GM21723 (cell line): ENCODE measurements at regions not wholly inside any gene's neighbourhood (a gene's known extent, or its start where the extent isn't known, plus 50 kb on each side); places are given as distances from the start of the nearest gene placed in this dataset.
"Not testable (repeated sequence)": the region's sequence is repeated elsewhere in the genome, so short reads cannot be mapped to it uniquely, and the experiment has no call there.

Experiments
- ATAC-seq: cut with Tn5 transposase; IDR thresholded peaks from one replicate; pipeline ENCODE4 v1.9.1; 2021; ENCODE audit warnings: mild to moderate bottlenecking, moderate library complexity; ENCODE audit not compliant: unreplicated experiment

DNA sequence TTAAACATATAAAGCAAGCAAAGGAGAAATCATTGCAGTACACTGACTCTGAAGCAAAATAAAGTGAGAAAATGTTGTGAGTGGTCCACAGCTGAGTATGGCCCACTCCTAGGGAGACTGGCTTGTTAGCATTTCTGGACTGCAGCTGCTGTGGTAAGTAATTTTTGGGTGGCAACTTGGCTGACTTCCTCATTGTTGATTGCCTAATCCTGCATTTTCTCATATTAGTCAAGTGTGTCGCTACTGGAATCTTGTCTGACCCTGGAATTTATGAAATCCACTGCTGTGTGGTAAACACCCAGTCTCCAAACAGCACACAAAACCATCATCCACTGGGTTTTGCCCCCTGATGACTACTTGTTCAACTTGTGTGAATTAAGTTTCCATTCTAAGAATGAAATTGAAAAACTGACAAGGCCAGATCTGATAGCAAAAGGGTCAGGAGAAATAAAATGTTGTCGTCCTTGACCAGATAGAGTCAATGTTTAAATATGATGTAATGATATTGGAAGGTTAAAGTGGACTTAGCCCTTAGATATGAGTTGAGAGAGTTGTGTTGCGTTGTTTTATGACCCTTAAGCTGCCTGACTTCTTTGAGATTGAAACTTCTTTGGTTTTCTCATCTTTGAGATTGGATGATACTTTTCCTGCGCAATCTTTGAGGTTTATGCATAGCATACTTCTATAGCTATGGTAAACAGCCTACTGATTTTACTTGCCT is 106.6 kb upstream of the SEC22B start:
- not testable (repeated sequence) for ATAC-seq

DNA sequence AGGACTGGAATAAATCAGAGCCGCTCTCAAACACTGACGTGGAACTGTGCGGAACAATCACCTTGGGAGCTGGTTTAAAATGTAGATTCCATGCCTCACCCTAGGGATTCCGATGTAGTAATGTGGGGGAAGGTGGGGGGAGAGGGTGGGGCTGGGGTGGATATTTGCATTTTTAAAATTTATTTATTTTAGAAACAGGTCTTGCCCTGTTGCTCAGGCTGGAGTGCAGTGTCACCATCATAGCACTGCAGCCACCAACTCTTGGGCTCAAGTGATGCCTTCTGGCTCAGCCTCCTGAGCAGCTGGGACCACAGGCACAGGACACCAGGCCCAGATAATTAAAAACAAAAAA is 101.9 kb upstream of the SEC22B start:
- ATAC-seq, result not testable (repeated sequence)

- not testable (repeated sequence) for ATAC-seq
These were observed 101.3 kb upstream of the SEC22B start for GRCh38 chr1:120277428-120278258.

DNA sequence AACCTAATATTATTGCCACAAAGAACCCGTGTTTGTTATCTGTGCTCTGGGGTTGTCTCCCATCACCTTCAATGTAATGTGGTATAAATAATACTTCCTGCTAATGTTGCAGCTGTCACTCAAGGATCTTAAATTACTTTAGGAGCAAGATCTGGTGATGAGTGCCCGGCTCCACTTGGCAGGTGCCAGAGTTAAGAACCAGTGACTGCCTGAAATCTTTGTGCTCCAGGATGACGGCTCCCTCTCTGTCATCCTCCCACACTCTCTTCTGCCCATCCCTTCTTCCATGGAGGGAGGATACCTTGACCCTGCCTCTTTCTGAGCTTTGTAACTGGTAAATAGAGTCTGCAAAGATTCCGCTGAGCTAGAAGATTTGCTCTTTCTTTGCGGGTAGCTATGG is 100.4 kb upstream of the SEC22B start:
- ATAC-seq, result not testable (repeated sequence)

- ATAC-seq, result not testable (repeated sequence)
These were observed 98.1 kb upstream of the SEC22B start for GRCh38 chr1:120274438-120274837.

DNA sequence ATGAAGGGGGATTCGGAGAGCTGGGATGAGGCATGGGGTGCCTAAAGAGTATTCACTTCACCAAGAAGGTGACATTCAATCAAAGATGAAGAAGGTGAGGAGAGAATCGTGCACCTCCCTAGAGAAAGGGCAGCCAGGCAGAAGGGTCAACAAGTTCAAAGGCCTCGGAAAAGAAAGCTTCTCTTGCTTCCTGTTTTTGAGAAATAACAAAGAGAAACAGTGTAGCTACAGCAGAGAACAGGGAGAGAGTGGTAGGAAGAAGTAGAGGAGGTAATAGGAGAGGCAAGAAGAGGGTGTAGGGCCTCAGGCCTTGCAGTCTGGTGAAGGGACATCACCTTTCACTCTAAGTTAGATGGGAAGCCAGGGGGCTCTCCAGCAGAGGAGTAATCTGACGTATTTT is 97.0 kb upstream of the SEC22B start:
- ATAC-seq, result not testable (repeated sequence)

- ATAC-seq, result not testable (repeated sequence)
These were observed 95.9 kb upstream of the SEC22B start for GRCh38 chr1:120272242-120272641.

- not testable (repeated sequence) for ATAC-seq
These were observed 95.4 kb upstream of the SEC22B start for GRCh38 chr1:120271561-120272221.

DNA sequence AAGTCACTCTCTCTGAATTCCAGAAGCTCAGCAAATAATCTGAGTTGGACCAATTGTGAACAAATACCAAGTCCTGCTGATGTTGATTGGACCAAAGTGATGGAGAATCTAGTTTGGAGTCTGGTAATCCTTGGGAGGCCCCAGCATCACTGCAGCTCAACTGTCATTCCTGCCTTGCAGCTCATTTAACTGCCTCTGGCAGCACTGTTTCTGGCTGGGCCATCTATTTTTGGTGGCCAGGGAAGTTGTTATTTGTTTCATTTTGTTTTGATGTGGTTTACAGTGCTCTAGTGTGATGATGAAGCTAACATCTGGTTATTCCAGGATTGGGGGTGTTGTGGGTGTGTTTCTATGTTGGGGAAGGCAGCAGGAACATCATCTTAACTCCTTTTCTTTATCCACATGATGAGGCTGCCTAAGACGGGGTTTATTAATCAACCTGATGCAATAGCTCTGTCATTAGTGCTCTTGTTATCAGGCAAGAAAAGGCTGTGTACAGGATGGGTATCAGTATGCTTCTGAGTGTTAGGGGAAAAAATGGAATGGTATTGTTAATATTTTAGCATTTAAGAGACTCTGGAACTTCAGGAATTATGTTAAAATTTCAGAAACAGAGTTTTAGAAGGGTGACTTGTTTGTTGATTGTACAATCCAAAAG is 91.7 kb upstream of the SEC22B start:
- ATAC-seq, result not testable (repeated sequence)

- not testable (repeated sequence) for ATAC-seq
These were observed 88.2 kb upstream of the SEC22B start for GRCh38 chr1:120264564-120264963.

- not testable (repeated sequence) for ATAC-seq
These were observed 86.8 kb upstream of the SEC22B start for GRCh38 chr1:120262791-120263751.

- ATAC-seq, result not testable (repeated sequence)
These were observed 81.4 kb upstream of the SEC22B start for GRCh38 chr1:120257778-120258105.

- not testable (repeated sequence) for ATAC-seq
These were observed 80.9 kb upstream of the SEC22B start for GRCh38 chr1:120257064-120257777.

- not testable (repeated sequence) for ATAC-seq
These were observed 74.4 kb upstream of the SEC22B start for GRCh38 chr1:120250756-120251155.

GRCh38 chr1:120248726-120249427 is 72.6 kb upstream of the SEC22B start:
- not testable (repeated sequence) for ATAC-seq

DNA sequence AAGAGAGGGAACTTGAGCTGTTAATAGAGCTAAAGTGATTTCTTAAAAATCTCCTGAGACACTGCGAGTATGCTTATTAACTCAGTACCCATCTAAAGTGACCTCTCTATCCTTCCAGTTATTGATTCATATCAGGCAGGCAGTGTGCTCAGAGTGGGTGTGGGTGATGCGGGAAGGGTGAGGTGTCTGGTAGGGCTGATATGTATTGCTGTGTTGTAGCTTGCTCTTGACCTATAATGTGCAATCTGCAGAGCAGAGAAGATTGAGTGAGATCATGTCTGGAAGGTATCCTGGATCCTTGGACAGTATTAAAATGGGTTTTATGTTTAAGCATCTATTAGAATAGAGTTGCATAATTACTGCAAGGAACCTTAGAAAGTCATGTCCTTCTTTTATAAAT is 71.9 kb upstream of the SEC22B start:
- ATAC-seq, result not testable (repeated sequence)

GRCh38 chr1:120243867-120244266 is 67.5 kb upstream of the SEC22B start:
- ATAC-seq, result not testable (repeated sequence)

DNA sequence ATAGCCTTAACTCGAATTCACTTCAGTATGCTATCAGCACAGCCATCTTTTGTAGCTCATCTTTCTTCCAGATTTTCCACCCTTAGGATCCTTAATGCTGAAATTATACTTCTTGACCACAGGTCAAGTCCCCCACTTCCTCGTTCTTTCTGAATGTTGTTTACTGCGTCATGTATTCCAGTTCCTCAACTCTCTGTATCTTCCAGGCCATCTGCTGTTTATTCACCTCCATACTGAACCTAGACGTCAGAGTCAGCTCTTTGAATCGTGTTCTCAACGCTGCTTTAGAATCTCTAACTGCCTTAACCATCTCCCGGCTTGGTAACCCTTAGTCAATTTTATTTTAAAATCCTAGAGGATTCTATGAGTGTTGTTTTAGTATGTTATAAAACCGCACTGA is 66.3 kb upstream of the SEC22B start:
- not testable (repeated sequence) for ATAC-seq

DNA sequence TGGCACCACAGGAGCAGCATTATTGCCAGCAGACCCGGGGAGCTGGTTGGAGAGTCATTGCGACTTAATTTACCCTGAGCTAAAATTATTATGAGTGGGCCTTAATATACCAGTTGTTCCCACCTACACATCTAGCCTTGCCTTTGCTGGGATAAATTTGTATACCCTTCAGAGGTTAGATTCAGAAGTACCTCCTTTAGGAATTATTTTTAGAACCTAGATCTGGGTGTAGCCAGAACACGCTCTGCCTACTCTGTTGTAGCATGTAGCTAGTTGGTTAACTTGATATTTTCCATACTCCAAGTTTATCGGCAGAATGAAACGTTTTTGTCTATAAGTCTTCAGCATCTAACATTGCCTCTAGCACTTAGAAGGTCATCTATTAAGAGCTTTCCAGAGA is 65.5 kb upstream of the SEC22B start:
- not testable (repeated sequence) for ATAC-seq
